Pulmonary artery endothelial cell (primary cell): ENCODE measurements at regions not wholly inside any gene's neighbourhood (a gene's known extent, or its start where the extent isn't known, plus 50 kb on each side); places are given as distances from the start of the nearest gene placed in this dataset.

Experiments used
- DNase-seq: peaks from one replicate; pipeline ENCODE4 v3.0.0-alpha.2; 2011; ENCODE audit warnings: low read depth, low spot score

DNA sequence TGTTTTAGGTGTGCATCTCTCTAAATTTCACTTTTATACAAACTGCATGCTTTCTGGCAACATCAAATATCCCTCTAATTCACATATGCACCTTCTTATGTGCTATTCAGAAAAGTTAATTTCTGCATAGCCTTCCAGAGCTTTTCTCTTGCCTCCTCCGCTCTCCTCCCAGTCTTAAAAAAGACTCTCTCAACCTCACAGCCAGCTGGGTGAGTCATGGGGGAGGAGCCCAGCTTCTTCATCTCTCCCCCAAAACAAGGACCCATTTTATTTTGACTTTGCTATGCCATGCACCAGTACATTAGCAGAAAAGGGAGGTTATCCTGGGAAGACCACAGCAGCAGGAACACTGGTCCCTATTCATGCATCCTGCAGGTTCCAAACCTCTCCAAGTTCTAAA, 234.4 kb downstream of the KCNA4 start:
- DNase-seq, result no peak

GRCh38 chr11:29781268-29781667, 235.6 kb downstream of the KCNA4 start:
- DNase-seq, result no peak

GRCh38 chr11:29780756-29781155, 236.1 kb downstream of the KCNA4 start:
- no peak for DNase-seq

DNA sequence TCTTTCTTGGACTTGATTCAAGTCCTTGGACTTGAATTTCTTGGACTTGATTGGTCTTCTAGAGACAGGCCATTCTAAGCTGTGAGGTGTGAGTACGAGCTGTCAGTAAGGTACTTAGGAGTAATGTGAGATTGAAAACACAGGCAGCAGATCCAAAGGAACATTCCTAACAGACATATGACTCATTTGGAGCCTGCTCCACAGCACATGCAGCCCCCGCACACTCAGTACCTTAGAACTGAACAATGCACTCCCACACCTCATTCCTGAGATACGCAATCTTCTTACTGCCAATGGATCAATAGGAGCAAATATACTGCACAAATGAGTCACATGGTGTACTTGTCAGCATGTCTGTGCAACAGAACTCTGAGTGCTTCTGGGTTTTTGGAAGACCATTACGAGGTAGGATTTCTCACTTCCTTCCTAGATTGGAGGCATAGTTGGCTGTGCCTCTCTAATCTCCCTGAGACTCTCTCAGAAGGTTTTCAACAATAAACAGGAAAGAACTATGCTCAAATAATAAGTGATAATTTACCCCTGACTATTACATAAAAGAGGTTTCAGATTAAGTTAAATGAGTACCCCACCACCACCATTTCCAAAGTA, 243.1 kb downstream of the KCNA4 start:
- DNase-seq, result no peak

GRCh38 chr11:29756871-29757270, 260.0 kb downstream of the KCNA4 start:
- DNase-seq, result no peak

DNA sequence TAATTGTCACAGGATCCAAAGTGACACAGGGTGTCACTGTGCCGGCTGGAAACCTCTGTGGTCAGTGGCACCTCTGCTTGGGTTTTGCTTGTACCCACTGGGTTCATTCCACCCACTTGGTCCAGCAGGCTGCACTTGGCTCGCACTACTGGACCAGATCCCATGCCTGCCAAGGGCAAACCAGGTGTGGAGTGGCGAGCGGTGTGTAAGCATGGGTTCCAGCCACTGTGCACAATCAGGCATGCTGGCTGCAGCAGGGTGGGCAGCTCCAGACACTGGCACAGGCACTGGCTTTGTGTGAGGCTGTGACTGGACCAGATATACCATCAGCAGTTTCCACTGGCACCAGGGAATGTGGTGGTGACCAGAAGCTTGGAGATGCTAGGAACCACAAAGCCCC, 261.4 kb downstream of the KCNA4 start:
- no peak for DNase-seq

- no peak for DNase-seq
These were observed 265.2 kb downstream of the KCNA4 start for GRCh38 chr11:29751618-29752017.

GRCh38 chr11:29750392-29750791, 266.4 kb downstream of the KCNA4 start:
- DNase-seq, result no peak

DNA sequence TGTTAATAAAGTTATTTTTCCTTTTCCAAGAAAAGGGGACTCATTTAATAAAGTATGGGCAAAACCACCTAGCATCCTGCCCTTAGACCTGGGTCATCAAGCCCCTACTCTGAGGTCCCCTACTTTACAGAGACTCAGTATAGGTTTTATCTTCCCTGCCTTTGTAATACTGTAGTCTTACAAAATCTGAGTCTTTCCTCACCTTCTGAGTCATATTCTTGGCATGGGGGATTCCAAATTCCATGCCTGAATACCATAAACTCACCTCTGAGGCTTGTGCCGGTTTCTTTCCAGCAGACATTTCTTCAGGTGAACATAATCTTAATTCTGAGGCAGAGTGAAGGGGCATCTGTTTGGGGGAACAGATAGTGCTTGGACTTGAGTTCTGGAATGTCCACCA, 282.5 kb downstream of the KCNA4 start:
- DNase-seq, result no peak

DNA sequence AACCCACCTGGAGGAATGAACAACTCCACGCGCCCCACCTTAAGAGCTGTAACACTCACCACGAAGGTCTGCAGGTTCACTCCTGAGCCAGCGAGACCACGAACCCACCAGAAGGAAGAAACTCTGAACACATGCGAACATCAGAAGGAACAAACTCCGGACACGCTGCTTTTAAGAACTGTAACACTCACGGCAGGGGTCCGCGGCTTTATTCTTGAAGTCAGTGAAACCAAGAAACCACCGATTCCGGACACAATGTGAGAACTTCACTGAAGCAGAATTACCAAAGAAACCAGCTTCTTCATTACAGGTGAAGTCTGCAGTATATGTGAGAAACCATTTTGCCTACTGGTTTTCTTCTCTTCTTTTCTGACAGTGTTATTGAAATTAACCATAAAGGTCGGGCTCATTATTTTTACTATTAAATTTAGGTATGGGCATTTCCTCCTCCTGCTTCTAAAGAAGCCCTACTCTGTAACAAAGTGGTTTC, 303.0 kb downstream of the KCNA4 start:
- no peak for DNase-seq

DNA sequence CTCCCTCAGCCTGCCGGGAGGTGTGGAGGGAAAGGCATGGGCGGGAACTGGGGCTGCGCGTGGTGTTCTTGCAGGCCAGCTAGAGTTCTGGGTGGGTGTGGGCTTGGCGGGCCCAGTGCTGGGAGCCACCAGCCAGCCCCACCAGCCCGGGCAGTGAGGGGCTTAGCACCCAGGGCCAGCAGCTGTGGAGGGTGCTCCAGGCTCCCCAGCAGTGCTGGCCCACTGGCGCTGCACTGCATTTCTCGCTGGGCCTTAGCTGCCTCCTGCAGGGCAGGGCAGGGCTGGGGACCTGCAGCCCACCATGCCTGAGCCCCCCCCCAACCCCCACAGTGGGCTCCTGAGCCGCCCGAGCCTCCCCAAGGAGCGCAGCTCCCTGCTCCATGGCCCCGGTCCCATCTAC, 304.2 kb downstream of the KCNA4 start:
- no peak for DNase-seq

- DNase-seq, result no peak
These were observed 308.9 kb downstream of the KCNA4 start for GRCh38 chr11:29707924-29708323.

- no peak for DNase-seq
These were observed 331.5 kb downstream of the KCNA4 start for GRCh38 chr11:29685361-29685760.

DNA sequence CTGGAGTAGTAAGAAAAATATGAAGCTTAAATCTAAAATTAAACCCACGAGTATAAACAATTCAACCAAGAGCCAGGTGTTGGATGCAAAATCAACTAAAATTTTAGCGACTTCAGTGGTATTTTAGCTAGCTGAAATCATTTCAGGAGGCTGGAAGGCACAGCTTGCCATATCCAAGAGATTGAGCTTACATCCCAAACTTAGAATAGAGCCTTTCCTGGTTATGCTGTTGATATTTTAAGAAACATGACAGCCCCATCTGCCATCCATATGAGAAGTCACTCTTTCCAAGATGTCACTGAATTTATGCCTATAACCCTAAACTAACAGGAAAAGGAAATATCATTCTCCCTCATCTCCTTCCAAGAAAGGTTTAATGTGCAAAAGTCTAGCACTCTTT, 334.0 kb downstream of the KCNA4 start:
- no peak for DNase-seq

DNA sequence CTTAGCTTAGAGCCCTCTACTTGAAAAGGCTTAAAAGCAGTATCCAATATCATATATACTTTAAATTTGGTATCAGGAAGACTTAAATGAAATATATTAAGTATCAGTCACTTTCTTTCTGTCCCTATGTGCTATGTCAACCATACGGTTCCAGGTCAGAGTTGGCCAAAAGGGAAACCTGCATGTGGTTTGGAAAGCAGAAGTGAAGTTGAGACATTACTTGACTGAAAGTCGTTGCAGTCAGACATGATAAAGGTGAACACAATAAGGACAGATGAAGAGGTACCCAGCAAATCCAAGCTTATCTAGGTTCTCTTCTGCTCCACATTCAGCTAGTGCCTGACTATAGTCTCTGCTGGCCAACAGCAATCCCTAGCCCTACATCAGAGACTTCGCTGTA, 336.8 kb downstream of the KCNA4 start:
- no peak for DNase-seq

- no peak for DNase-seq
These were observed 339.8 kb downstream of the KCNA4 start for GRCh38 chr11:29676993-29677392.

DNA sequence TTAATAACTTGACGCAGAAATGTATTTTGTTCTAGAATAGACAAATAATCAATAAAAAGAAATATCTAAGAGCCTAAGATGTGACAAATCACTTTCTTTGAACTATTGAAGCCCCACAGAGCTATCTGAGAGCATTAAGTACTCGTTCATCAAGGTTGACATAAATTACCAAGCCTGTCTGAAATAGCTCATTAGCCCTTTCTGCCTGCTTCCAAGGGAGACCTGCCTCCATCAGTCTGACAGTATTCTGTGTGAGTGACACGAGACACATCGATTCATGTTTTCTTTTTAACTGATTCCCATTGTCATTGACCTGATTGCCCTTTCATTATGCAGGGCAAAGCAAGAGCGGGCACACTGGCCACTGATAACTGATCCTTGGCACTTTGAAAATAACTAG, 347.5 kb downstream of the KCNA4 start:
- no peak for DNase-seq

GRCh38 chr11:29657709-29658108, 359.1 kb downstream of the KCNA4 start:
- DNase-seq, result no peak

GRCh38 chr11:29656597-29656996, 360.2 kb downstream of the KCNA4 start:
- no peak for DNase-seq

GRCh38 chr11:29645373-29645772, 371.5 kb downstream of the KCNA4 start:
- no peak for DNase-seq

DNA sequence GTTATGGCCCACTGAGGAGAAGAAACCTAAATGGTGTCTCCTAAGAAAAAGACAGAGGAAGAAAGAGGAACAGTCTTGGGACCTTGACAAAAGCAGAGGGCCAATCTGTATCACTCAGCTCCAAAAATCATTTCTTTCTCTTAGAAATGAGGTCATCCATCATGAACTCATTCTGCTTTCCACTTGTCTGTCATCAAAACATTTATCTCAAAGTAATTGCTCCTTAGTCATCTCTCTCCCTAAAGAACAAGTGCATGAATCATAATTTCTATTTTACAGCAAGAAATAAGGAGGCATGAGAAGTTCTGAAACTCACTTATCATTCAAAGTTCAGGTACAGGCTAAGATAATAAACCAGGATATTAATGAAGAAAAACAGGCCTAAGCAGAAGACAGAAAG, 375.6 kb downstream of the KCNA4 start:
- no peak for DNase-seq

- DNase-seq, result no peak
These were observed 382.1 kb downstream of the KCNA4 start for GRCh38 chr11:29634744-29635143.

DNA sequence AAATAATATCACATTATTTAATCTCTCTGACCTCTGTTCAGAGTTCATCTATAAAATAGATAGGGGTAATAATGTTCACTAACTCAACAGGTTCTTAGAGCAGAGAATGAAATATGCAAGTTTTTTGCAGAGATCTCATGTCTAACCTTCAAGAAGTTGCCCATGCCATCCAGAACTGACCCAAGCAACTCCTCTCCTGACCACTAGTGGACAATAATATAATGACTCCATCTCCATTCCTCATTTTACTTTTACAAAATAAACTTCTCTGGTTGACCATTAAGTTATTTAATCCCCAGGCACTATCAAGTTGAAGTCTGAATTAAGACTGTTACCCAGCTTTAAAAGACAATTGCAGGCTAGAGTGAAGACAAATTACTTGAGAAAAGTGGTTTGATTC, 382.6 kb downstream of the KCNA4 start:
- DNase-seq, result no peak

DNA sequence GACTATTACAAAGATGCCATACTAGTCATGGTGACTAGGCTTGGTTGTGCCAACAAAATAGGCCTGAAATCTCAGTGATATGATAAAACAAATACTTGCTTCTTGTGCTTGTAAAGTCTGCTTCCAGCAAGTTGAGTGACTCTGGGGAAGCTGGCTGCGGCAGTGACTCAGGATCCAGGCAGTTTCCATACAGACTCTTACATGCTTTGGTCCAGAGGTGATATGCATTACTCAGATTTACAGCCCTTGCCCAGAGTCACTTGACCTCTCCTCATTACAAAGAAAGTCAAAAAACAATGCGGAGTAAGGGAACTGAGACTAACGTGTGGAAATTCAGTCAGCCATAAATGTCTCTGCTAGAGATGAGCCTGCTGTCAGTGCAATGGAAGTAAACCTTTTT, 387.5 kb downstream of the KCNA4 start:
- DNase-seq, result no peak
